HCT116 (cell line): ENCODE measurements at regions not wholly inside any gene's neighbourhood (a gene's known extent, or its start where the extent isn't known, plus 50 kb on each side); places are given as distances from the start of the nearest gene placed in this dataset.

ENCODE experiments used
- ATAC-seq: fragments of 200-7000 bp; cut with Tn5 transposase; 2 replicates; pipeline ENCODE4 v1.9.1; 2020; ENCODE audit warnings: mild to moderate bottlenecking, moderate library complexity
- BruUV-seq: library from RNA; stranded (reverse); fragments of 400-500 nt; replicated peaks from 2 replicates; lab custom pipeline; 2021; lab: Mats Ljungman, UMichigan
- CTCF ChIA-PET: fragments of 300-600 bp; sonication (Branson Sonifier 250); formaldehyde crosslinking; loops from one replicate; lab custom pipeline; 2021; ENCODE audit warnings: antibody characterized with exemption; lab: Charles Lee
- POLR2A ChIA-PET: fragments of 300-600, 350-600 bp; sonication (Branson Sonifier 250); formaldehyde crosslinking; loops from one replicate; lab custom pipeline; 2021; ENCODE audit warnings: antibody characterized with exemption; lab: Charles Lee
- RAD21 ChIA-PET, 2 experiments: fragments of 300-600 bp; sonication (Branson Sonifier 250); formaldehyde crosslinking; loops; one replicate each; lab custom pipeline; 2023; ENCODE audit warnings: low total read pairs in 2 of 2; ENCODE audit not compliant: uncharacterized antibody in 2 of 2, unreplicated experiment in 2 of 2, low non-redundant PET in 1 of 2; lab: Charles Lee
- DNase-seq: peaks from one replicate; pipeline ENCODE4 v3.0.0-alpha.2; 2010; ENCODE audit warnings: low read depth, low spot score
- H2AFZ ChIP-seq: fragments of 200-600 bp; shearing (Covaris generic), sonication (generic); 2 replicates; pipeline ENCODE4 v1.6.1; 2017; ENCODE audit warnings: low read depth, mixed run types, mixed read lengths, antibody characterized with exemption, low read length; ENCODE audit not compliant: poor library complexity, severe bottlenecking
- H3K27ac ChIP-seq: 2 replicates; pipeline ENCODE4 v1.5.1; 2012; ENCODE audit warnings: low read depth, low read length
- H3K27me3 ChIP-seq: fragments of 200-600 bp; sonication (generic); 2 replicates; pipeline ENCODE4 v1.6.1; 2016; ENCODE audit warnings: mixed run types, low read length, mixed read lengths; ENCODE audit not compliant: insufficient read depth
- H3K36me3 ChIP-seq, 2 experiments: fragments of 200-500 bp in 1 of 2; fragments of 200-600 bp in 1 of 2; sonication (Bioruptor generic) in 1 of 2; sonication (generic) in 1 of 2; 2 replicates each; pipeline versions ENCODE4 v1.5.1 to v1.6.1; 2014 to 2016; ENCODE audit warnings: low read length in 2 of 2, inconsistent platforms in 1 of 2, mixed read lengths in 1 of 2, mixed run types in 1 of 2; ENCODE audit not compliant: insufficient read depth in 2 of 2, control insufficient read depth in 1 of 2
- H3K4me1 ChIP-seq, 2 experiments: fragments of 200-600 bp in 1 of 2; sonication (generic) in 1 of 2; 2 replicates each; pipeline versions ENCODE4 v1.5.1 to v1.6.1; 2012 to 2017; ENCODE audit warnings: low read length in 2 of 2, inconsistent platforms in 1 of 2, mild to moderate bottlenecking in 1 of 2, mixed read lengths in 1 of 2, mixed run types in 1 of 2, moderate library complexity in 1 of 2; ENCODE audit not compliant: insufficient read depth in 2 of 2, control insufficient read depth in 1 of 2
- H3K4me2 ChIP-seq: fragments of 200-600 bp; sonication (generic); 2 replicates; pipeline ENCODE4 v1.6.1; 2017; ENCODE audit warnings: mixed run types, low read length, mixed read lengths
- H3K4me3 ChIP-seq, 2 experiments: fragments of 200-600 bp in 1 of 2; sonication (generic) in 1 of 2; replicated peaks in 1 of 2; 2 replicates each; pipeline ENCODE4 v1.5.1; 2011 to 2016; ENCODE audit warnings: low read length in 2 of 2, control low read depth in 1 of 2, low read depth in 1 of 2, mild to moderate bottlenecking in 1 of 2, mixed read lengths in 1 of 2, mixed run types in 1 of 2
- H3K79me2 ChIP-seq: fragments of 200-600 bp; sonication (generic); 2 replicates; pipeline ENCODE4 v1.6.1; 2017; ENCODE audit warnings: mild to moderate bottlenecking, mixed run types, low read length, moderate library complexity, mixed read lengths; ENCODE audit not compliant: insufficient read depth
- H3K9ac ChIP-seq: fragments of 200-600 bp; sonication (generic); 2 replicates; pipeline ENCODE4 v1.6.1; 2016; ENCODE audit warnings: low read length, mixed read lengths
- H3K9me2 ChIP-seq: fragments of 200-600 bp; sonication (generic), shearing (Covaris generic); 2 replicates; pipeline ENCODE4 v1.6.1; 2017; ENCODE audit warnings: mixed run types, mild to moderate bottlenecking, moderate library complexity; ENCODE audit not compliant: insufficient read depth
- H3K9me3 ChIP-seq, 2 experiments: fragments of 200-500 bp in 1 of 2; fragments of 200-600 bp in 1 of 2; sonication (Bioruptor generic) in 1 of 2; sonication (generic) in 1 of 2; 2 replicates each; pipeline ENCODE4 v1.6.1; 2014 to 2017; ENCODE audit warnings: low read length in 2 of 2, mixed read lengths in 2 of 2, inconsistent platforms in 1 of 2, low read depth in 1 of 2, mild to moderate bottlenecking in 1 of 2, mixed run types in 1 of 2, moderate library complexity in 1 of 2; ENCODE audit not compliant: control insufficient read depth in 1 of 2, insufficient read depth in 1 of 2
- H4K20me1 ChIP-seq: fragments of 200-600 bp; sonication (generic), shearing (Covaris generic); 2 replicates; pipeline ENCODE4 v1.6.1; 2017; ENCODE audit warnings: mixed run types, mild to moderate bottlenecking, moderate library complexity; ENCODE audit not compliant: insufficient read depth
- CEBPB ChIP-seq: IDR thresholded peaks from 2 replicates; pipeline ENCODE4 v1.6.1; 2012; ENCODE audit warnings: low read depth
- CTCF ChIP-seq, 3 experiments: fragments of 200-600 bp in 1 of 3; sonication (generic) in 1 of 3; IDR thresholded peaks in 2 of 3; conservative IDR thresholded peaks in 1 of 3; 2 replicates each; pipeline ENCODE4 v1.5.1; 2012 to 2017; ENCODE audit warnings: low read depth in 2 of 3, low read length in 2 of 3, antibody characterized with exemption in 1 of 3, borderline replicate concordance in 1 of 3, control low read depth in 1 of 3, mild to moderate bottlenecking in 1 of 3, mixed read lengths in 1 of 3, mixed run types in 1 of 3, moderate library complexity in 1 of 3; ENCODE audit not compliant: insufficient read depth in 1 of 3
- POLR2AphosphoS5 ChIP-seq: IDR thresholded peaks from 2 replicates; pipeline ENCODE4 v1.6.1; 2011; ENCODE audit warnings: mild to moderate bottlenecking, low read depth, low read length, moderate library complexity
- REST ChIP-seq: IDR thresholded peaks from 2 replicates; pipeline ENCODE4 v1.6.1; 2012; ENCODE audit warnings: low read depth
- SRF ChIP-seq: IDR thresholded peaks from 2 replicates; pipeline ENCODE4 v1.6.1; 2012; ENCODE audit warnings: low read depth
- intact Hi-C: fragments of 100-400 bp; cut with micrococcal nuclease; formaldehyde crosslinking; loops from 2 replicates; pipeline ENCODE4 v1.10.0; 2022

- intact Hi-C loops: no loop called here
- TF ChIP-seq REST (no peak), CTCF (IDR thresholded peaks at IDR 0.05 in 2 of 3, conservative IDR thresholded peaks at IDR 0.05 in 1 of 3; ENCODE audit: borderline replicate concordance in 1 of 3, insufficient read depth in 1 of 3, low read depth in 2 of 3, low read length in 2 of 3) (no peak), CEBPB (no peak), POLR2AphosphoS5 (no peak), SRF (no peak)
- POLR2A ChIA-PET: no interaction called here
- Histone ChIP-seq H3K9ac (no peak overlapping the region), H3K79me2 (no peaks in the 10 kb centered on the region), H3K27ac (no peak overlapping the region), H3K4me2 (no peak overlapping the region), H3K4me3 (no peak overlapping the region), H3K9me2 (no peaks in the 10 kb centered on the region), H3K4me1 (peaks cover 0 to 16% of the 10 kb centered on the region in 2 experiments; a peak in 2 of 4 replicates), H2AFZ (no peak overlapping the region), H3K27me3 (no peaks in the 10 kb centered on the region), H4K20me1 (no peaks in the 10 kb centered on the region), H3K36me3 (no peaks in the 10 kb centered on the region), H3K9me3 (no peaks in the 10 kb centered on the region)
- BruUV-seq: no TSS peak
- ATAC-seq (no peak), DNase-seq (no peak)
- RAD21 ChIA-PET: no interaction called here
- CTCF ChIA-PET: interaction anchor here (1.3 kb wide), 1 partner anchor 27 kb away, joined by 3 read pairs; no protein-coding TSS in a partner anchor
Observed at GRCh38 chr14:22715890-22716289, 50.6 kb upstream of the OXA1L start.
